ENCODE measurements at regions not wholly inside any gene's neighbourhood (a gene's known extent, or its start where the extent isn't known, plus 50 kb on each side); places are given as distances from the start of the nearest gene placed in this dataset.

DNA sequence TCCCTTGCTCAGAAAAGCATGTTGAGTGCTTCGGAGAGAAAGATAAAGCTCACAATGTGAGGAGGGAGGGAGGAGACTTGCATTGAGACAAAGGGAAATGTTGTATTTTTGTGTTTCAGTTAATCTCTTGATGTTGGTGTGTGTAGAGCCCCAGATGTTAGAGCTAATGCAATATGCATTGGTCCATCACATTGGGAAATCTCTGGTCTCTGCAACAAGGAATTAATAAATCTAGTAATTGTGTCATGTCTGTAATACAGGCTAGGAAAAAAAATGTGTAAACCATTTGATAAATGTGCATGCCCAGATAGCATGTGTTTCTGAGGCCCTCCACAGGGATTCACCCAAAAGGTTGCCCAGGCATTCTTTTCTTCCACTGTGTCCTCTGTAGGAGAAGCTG lies 230.4 kb upstream of the KCNH8 start:
- TF ChIP-seq, protein P1, sequence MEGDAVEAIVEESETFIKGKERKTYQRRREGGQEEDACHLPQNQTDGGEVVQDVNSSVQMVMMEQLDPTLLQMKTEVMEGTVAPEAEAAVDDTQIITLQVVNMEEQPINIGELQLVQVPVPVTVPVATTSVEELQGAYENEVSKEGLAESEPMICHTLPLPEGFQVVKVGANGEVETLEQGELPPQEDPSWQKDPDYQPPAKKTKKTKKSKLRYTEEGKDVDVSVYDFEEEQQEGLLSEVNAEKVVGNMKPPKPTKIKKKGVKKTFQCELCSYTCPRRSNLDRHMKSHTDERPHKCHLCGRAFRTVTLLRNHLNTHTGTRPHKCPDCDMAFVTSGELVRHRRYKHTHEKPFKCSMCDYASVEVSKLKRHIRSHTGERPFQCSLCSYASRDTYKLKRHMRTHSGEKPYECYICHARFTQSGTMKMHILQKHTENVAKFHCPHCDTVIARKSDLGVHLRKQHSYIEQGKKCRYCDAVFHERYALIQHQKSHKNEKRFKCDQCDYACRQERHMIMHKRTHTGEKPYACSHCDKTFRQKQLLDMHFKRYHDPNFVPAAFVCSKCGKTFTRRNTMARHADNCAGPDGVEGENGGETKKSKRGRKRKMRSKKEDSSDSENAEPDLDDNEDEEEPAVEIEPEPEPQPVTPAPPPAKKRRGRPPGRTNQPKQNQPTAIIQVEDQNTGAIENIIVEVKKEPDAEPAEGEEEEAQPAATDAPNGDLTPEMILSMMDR (IDR thresholded peaks at IDR 0.05) = no peak
- TF ChIP-seq ZFX (IDR thresholded peaks at IDR 0.05; ENCODE audit: borderline replicate concordance) = no peak
